ENCODE measurements at regions not wholly inside any gene's neighbourhood (a gene's known extent, or its start where the extent isn't known, plus 50 kb on each side); places are given as distances from the start of the nearest gene placed in this dataset.
"Not testable (repeated sequence)": the region's sequence is repeated elsewhere in the genome, so short reads cannot be mapped to it uniquely, and the experiment has no call there.

DNA sequence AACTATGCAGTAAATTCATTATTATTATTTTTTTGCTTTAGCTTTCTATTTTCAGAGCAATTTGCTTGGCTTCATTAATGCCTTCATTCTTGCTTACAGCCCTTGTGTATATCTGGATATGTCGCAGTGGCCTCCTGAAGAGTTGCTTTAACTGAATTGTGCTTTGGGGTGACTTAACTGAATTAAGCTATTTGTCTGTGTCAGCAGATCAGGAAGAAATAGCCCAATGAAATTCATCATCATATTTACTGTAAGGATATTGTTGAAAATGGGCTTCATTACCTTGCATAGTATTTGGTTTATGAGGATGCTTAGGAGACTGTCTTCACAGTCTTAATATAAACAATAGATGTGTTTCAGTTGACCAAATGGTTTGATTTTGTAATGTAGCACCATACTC lies 59.7 kb upstream of the PIP4K2A start:
- Histone ChIP-seq H3K27ac (ENCODE audit: low read depth in 1 of 2, low read length in 2 of 2) (no peak overlapping the region), H3K9ac (ENCODE audit: low read depth in 1 of 2, low read length in 2 of 2) (no peak overlapping the region), H3K9me3 (ENCODE audit: control insufficient read depth in 4 of 4, low read length in 3 of 4) (no peaks in the 10 kb centered on the region), H3K27me3 (ENCODE audit: control insufficient read depth in 4 of 4, insufficient read depth in 4 of 4, low read length in 3 of 4) (no peaks in the 10 kb centered on the region), H3K4me3 (ENCODE audit: low read depth in 1 of 3, low read length in 3 of 3) (no peak overlapping the region), H3K36me3 (ENCODE audit: control insufficient read depth in 4 of 4, insufficient read depth in 3 of 4, low read depth in 1 of 4, low read length in 3 of 4) (no peaks in the 10 kb centered on the region), H3K4me1 (ENCODE audit: control insufficient read depth in 4 of 4, insufficient read depth in 4 of 4, low read length in 3 of 4) (peaks cover 0 to 3% (median under 1%) of the 10 kb centered on the region in 4 donors)
- no peak for DNase-seq (ENCODE audit: low spot score)
- TF ChIP-seq JUND (IDR thresholded peaks at IDR 0.05), result no peak
- TF ChIP-seq NR2F2 (IDR thresholded peaks at IDR 0.05), result no peak
- no peak for TF ChIP-seq MAX (IDR thresholded peaks at IDR 0.05)
- no peak for TF ChIP-seq CTCF (IDR thresholded peaks at IDR 0.05; ENCODE audit: low read depth, low read length, missing input control)
- no peak for TF ChIP-seq ZBTB33 (IDR thresholded peaks at IDR 0.05)
- TF ChIP-seq HNF4G (IDR thresholded peaks at IDR 0.05), result no peak
- TF ChIP-seq FOXA2 (IDR thresholded peaks at IDR 0.05), result no peak
- no peak for TF ChIP-seq YY1 (IDR thresholded peaks at IDR 0.05)
- TF ChIP-seq EGR1 (IDR thresholded peaks at IDR 0.05; ENCODE audit: low read depth in 2 of 2), result no peak
- no peak for TF ChIP-seq TAF1 (conservative IDR thresholded peaks at IDR 0.05)
- 96% methylated on average over 1 of the region's 1 CpG for WGBS

- not testable (repeated sequence) for DNase-seq (ENCODE audit: low spot score); H3K4me1 ChIP-seq (ENCODE audit: control insufficient read depth in 4 of 4, insufficient read depth in 4 of 4, low read length in 3 of 4); H3K4me3 ChIP-seq (ENCODE audit: low read depth in 1 of 3, low read length in 3 of 3); H3K9me3 ChIP-seq (ENCODE audit: control insufficient read depth in 4 of 4, low read length in 3 of 4); H3K27me3 ChIP-seq (ENCODE audit: control insufficient read depth in 4 of 4, insufficient read depth in 4 of 4, low read length in 3 of 4); H3K36me3 ChIP-seq (ENCODE audit: control insufficient read depth in 4 of 4, insufficient read depth in 3 of 4, low read depth in 1 of 4, low read length in 3 of 4); H3K27ac ChIP-seq (ENCODE audit: low read depth in 1 of 2, low read length in 2 of 2); H3K9ac ChIP-seq (ENCODE audit: low read depth in 1 of 2, low read length in 2 of 2)
- 97% methylated on average over 5 of the region's 5 CpGs for WGBS
Measured at GRCh38 chr10:22771631-22772030, 57.3 kb upstream of the PIP4K2A start.

- no peaks in the 10 kb centered on the region for H3K36me3 ChIP-seq (ENCODE audit: control insufficient read depth in 4 of 4, insufficient read depth in 3 of 4, low read depth in 1 of 4, low read length in 3 of 4)
- no peaks in the 10 kb centered on the region for H3K9me3 ChIP-seq (ENCODE audit: control insufficient read depth in 4 of 4, low read length in 3 of 4)
- no peak for TF ChIP-seq RAD21 (IDR thresholded peaks at IDR 0.05)
- no peak for TF ChIP-seq HNF4A (conservative IDR thresholded peaks at IDR 0.05)
- TF ChIP-seq NR2F2 (IDR thresholded peaks at IDR 0.05), result no peak
- no peak for DNase-seq (ENCODE audit: low spot score)
- peaks cover 0 to 7% (median 3%) of the 10 kb centered on the region in 4 donors for H3K4me1 ChIP-seq (ENCODE audit: control insufficient read depth in 4 of 4, insufficient read depth in 4 of 4, low read length in 3 of 4)
- no peak overlapping the region for H3K4me3 ChIP-seq (ENCODE audit: low read depth in 1 of 3, low read length in 3 of 3)
- no peak overlapping the region for H3K27ac ChIP-seq (ENCODE audit: low read depth in 1 of 2, low read length in 2 of 2)
- WGBS, result 94% methylated on average over 1 of the region's 1 CpG
- H3K27me3 ChIP-seq (ENCODE audit: control insufficient read depth in 4 of 4, insufficient read depth in 4 of 4, low read length in 3 of 4), result no peaks in the 10 kb centered on the region
- H3K9ac ChIP-seq (ENCODE audit: low read depth in 1 of 2, low read length in 2 of 2), result no peak overlapping the region
Measured at GRCh38 chr10:22770270-22770669, 55.9 kb upstream of the PIP4K2A start.
